Activated B cell treated with CpG ODN at 0.5 μM for 24 hours (primary cell): ENCODE measurements at regions not wholly inside any gene's neighbourhood (a gene's known extent, or its start where the extent isn't known, plus 50 kb on each side); places are given as distances from the start of the nearest gene placed in this dataset.

ENCODE experiments used
- ATAC-seq: fragments of 200-7000 bp; cut with Tn5 transposase; one replicate; pipeline ENCODE4 v1.10.0; 2021; ENCODE audit warnings: low read depth, mild to moderate bottlenecking, moderate library complexity
- CTCF ChIA-PET: fragments of 350-600 bp; sonication (Branson Sonifier 250); formaldehyde crosslinking; loops from one replicate; lab custom pipeline; 2021; ENCODE audit warnings: antibody characterized with exemption; lab: Charles Lee
- POLR2A ChIA-PET: fragments of 350-600 bp; sonication (Branson Sonifier 250); formaldehyde crosslinking; loops from one replicate; lab custom pipeline; 2021; ENCODE audit warnings: antibody characterized with exemption; lab: Charles Lee
- DNase-seq: peaks from one replicate; pipeline ENCODE4 v3.0.0; 2022
- H3K27ac Mint-ChIP-seq: one replicate; pipeline ENCODE4 v1.8.0; 2020; ENCODE audit warnings: mixed read lengths
- H3K27me3 Mint-ChIP-seq: one replicate; pipeline ENCODE4 v1.8.0; 2021; ENCODE audit warnings: mixed read lengths
- H3K36me3 Mint-ChIP-seq: one replicate; pipeline ENCODE4 v1.8.0; 2021; ENCODE audit warnings: low read depth, mixed read lengths
- H3K4me1 Mint-ChIP-seq: one replicate; pipeline ENCODE4 v1.8.0; 2021; ENCODE audit warnings: mixed read lengths
- H3K4me3 Mint-ChIP-seq: one replicate; pipeline ENCODE4 v1.8.0; 2020; ENCODE audit warnings: mild to moderate bottlenecking, mixed read lengths
- H3K9me3 Mint-ChIP-seq: one replicate; pipeline ENCODE4 v1.8.0; 2020; ENCODE audit warnings: mixed read lengths
- CTCF ChIP-seq: fragments of 200-600 bp; IDR thresholded peaks from one replicate; pipeline ENCODE4 v1.8.0; 2022; ENCODE audit warnings: antibody characterized with exemption, mild to moderate bottlenecking
- intact Hi-C: fragments of 100-400 bp; cut with micrococcal nuclease; formaldehyde crosslinking; loops from one replicate; pipeline ENCODE4 v1.15.1; 2024

- ATAC-seq (no peak), DNase-seq (no peak)
- POLR2A ChIA-PET: no interaction called here
- Mint-ChIP-seq H3K4me1 (no peaks in the 10 kb centered on the region), H3K27me3 (peaks cover 3% of the 10 kb centered on the region), H3K27ac (no peak overlapping the region), H3K4me3 (no peak overlapping the region), H3K9me3 (no peaks in the 10 kb centered on the region), H3K36me3 (no peaks in the 10 kb centered on the region)
- intact Hi-C loops: no loop called here
- CTCF ChIA-PET: no interaction called here
- TF ChIP-seq CTCF: no peak
These were observed 479.8 kb downstream of the DISC1 start for GRCh38 chr1:232106415-232106814.

DNA sequence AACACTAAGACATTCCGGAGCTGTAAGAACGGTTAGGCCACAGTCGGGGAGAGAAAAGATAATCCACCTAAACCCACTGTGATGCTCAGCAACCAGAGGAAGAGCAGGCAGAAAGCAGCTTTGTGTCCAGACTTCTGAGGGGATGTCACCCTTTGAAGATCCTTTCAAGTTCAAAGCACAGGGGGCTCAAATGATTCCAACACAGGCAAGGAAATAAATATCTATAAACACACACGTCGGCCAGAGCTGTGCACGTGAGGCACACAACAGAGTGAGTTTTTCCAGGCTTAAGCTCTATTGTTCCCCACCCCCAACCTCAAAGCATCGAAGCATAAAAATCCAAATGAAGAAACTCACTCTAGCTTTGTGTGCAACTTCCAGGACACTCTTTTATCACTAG, 479.0 kb downstream of the DISC1 start:
- Mint-ChIP-seq H3K4me1 (no peaks in the 10 kb centered on the region), H3K36me3 (no peaks in the 10 kb centered on the region), H3K9me3 (no peaks in the 10 kb centered on the region), H3K27me3 (no peaks in the 10 kb centered on the region), H3K27ac (no peak overlapping the region), H3K4me3 (no peak overlapping the region)
- POLR2A ChIA-PET: no interaction called here
- no peak for ATAC-seq
- CTCF ChIA-PET: no interaction called here
- DNase-seq: no peak
- intact Hi-C loops: no loop called here
- TF ChIP-seq CTCF: no peak

- Mint-ChIP-seq H3K9me3 (peaks cover 8% of the 10 kb centered on the region), H3K4me3 (no peak overlapping the region), H3K36me3 (no peaks in the 10 kb centered on the region), H3K27ac (no peak overlapping the region), H3K4me1 (no peaks in the 10 kb centered on the region), H3K27me3 (peaks cover 2% of the 10 kb centered on the region)
- ChIA-PET CTCF (no interaction called here), POLR2A (no interaction called here)
- intact Hi-C loops: no loop called here
- ATAC-seq: no peak
- no peak for DNase-seq
- TF ChIP-seq CTCF: no peak
These were observed 474.6 kb downstream of the DISC1 start for GRCh38 chr1:232101231-232101630.

GRCh38 chr1:232096751-232097150, 470.2 kb downstream of the DISC1 start:
- Mint-ChIP-seq H3K9me3 (peaks cover 8% of the 10 kb centered on the region), H3K4me3 (no peak overlapping the region), H3K27ac (no peak overlapping the region), H3K4me1 (no peaks in the 10 kb centered on the region), H3K27me3 (peaks cover 2% of the 10 kb centered on the region), H3K36me3 (no peaks in the 10 kb centered on the region)
- POLR2A ChIA-PET: no interaction called here
- DNase-seq (no peak), ATAC-seq (no peak)
- CTCF ChIA-PET: no interaction called here
- no peak for TF ChIP-seq CTCF
- intact Hi-C loops: no loop called here
